B cell (primary cell): ENCODE measurements at regions not wholly inside any gene's neighbourhood (a gene's known extent, or its start where the extent isn't known, plus 50 kb on each side); places are given as distances from the start of the nearest gene placed in this dataset.

Experiments used
- CTCF ChIP-seq: fragments of 200-600 bp; IDR thresholded peaks from one replicate; pipeline ENCODE4 v1.8.0; 2022; ENCODE audit warnings: antibody characterized with exemption, mild to moderate bottlenecking
- EZH2 ChIP-seq: IDR thresholded peaks from 2 replicates; pipeline ENCODE4 v1.6.1; 2012; ENCODE audit warnings: borderline replicate concordance, low read depth, mild to moderate bottlenecking, moderate library complexity, low read length; ENCODE audit not compliant: insufficient read depth, poor library complexity, severe bottlenecking

GRCh38 chr2:171247741-171248662 is 87.3 kb upstream of the TLK1 start:
- TF ChIP-seq CTCF (no peak), EZH2 (no peak)
